ENCODE measurements at regions not wholly inside any gene's neighbourhood (a gene's known extent, or its start where the extent isn't known, plus 50 kb on each side); places are given as distances from the start of the nearest gene placed in this dataset.
"Not testable (repeated sequence)": the region's sequence is repeated elsewhere in the genome, so short reads cannot be mapped to it uniquely, and the experiment has no call there.

- DNase-seq, result no peak
- Histone ChIP-seq H2AFZ (ENCODE audit: low read length) (no peak overlapping the region), H3K4me2 (ENCODE audit: low read depth, low read length) (no peak overlapping the region), H3K4me1 (ENCODE audit: low read length) (no peaks in the 10 kb centered on the region), H3K36me3 (replicated peaks; ENCODE audit: insufficient read depth, low read length) (no peaks in the 10 kb centered on the region), H3K27me3 (replicated peaks; ENCODE audit: insufficient read depth, low read length) (no peaks in the 10 kb centered on the region), H3F3A (ENCODE audit: insufficient read depth, low read length) (no peaks in the 10 kb centered on the region), H3K4me3 (ENCODE audit: low read length) (no peak overlapping the region), H4K20me1 (ENCODE audit: insufficient read depth, low read length) (no peaks in the 10 kb centered on the region), H3K27ac (ENCODE audit: low read length) (no peak overlapping the region), H3K9me3 (replicated peaks; ENCODE audit: insufficient read depth, low read length) (no peaks in the 10 kb centered on the region), H3K9me2 (replicated peaks; ENCODE audit: insufficient read depth, low read length) (no peaks in the 10 kb centered on the region), H3K79me2 (ENCODE audit: low read length) (no peaks in the 10 kb centered on the region), H3K9ac (ENCODE audit: low read length) (no peak overlapping the region)
- TF ChIP-seq EZH2phosphoT487 (IDR thresholded peaks at IDR 0.05; ENCODE audit: low read length) (no peak), CTCF (IDR thresholded peaks at IDR 0.05; ENCODE audit: low read length) (no peak), EZH2 (optimal IDR thresholded peaks at IDR 0.05; ENCODE audit: low read depth, low read length) (no peak)
Measured at GRCh38 chr6:113719545-113719944, 137.6 kb upstream of the MARCKS start.

GRCh38 chr6:113723182-113723581 is 134.0 kb upstream of the MARCKS start:
- H3K27ac ChIP-seq (ENCODE audit: low read length), result no peak overlapping the region
- no peak for DNase-seq
- H3K4me2 ChIP-seq (ENCODE audit: low read depth, low read length), result no peak overlapping the region
- no peaks in the 10 kb centered on the region for H4K20me1 ChIP-seq (ENCODE audit: insufficient read depth, low read length)
- H3F3A ChIP-seq (ENCODE audit: insufficient read depth, low read length), result no peaks in the 10 kb centered on the region
- no peaks in the 10 kb centered on the region for H3K27me3 ChIP-seq (replicated peaks; ENCODE audit: insufficient read depth, low read length)
- H3K9ac ChIP-seq (ENCODE audit: low read length), result no peak overlapping the region
- no peaks in the 10 kb centered on the region for H3K79me2 ChIP-seq (ENCODE audit: low read length)
- H2AFZ ChIP-seq (ENCODE audit: low read length), result no peak overlapping the region
- no peaks in the 10 kb centered on the region for H3K4me1 ChIP-seq (ENCODE audit: low read length)
- TF ChIP-seq EZH2phosphoT487 (IDR thresholded peaks at IDR 0.05; ENCODE audit: low read length) (no peak), CTCF (IDR thresholded peaks at IDR 0.05; ENCODE audit: low read length) (no peak)
- no peaks in the 10 kb centered on the region for H3K36me3 ChIP-seq (replicated peaks; ENCODE audit: insufficient read depth, low read length)
- no peaks in the 10 kb centered on the region for H3K9me2 ChIP-seq (replicated peaks; ENCODE audit: insufficient read depth, low read length)
- H3K9me3 ChIP-seq (replicated peaks; ENCODE audit: insufficient read depth, low read length), result no peaks in the 10 kb centered on the region
- H3K4me3 ChIP-seq (ENCODE audit: low read length), result no peak overlapping the region

- not testable (repeated sequence) for DNase-seq; H4K20me1 ChIP-seq (ENCODE audit: insufficient read depth, low read length); H3K27ac ChIP-seq (ENCODE audit: low read length); H3K4me3 ChIP-seq (ENCODE audit: low read length); H3K27me3 ChIP-seq (replicated peaks; ENCODE audit: insufficient read depth, low read length); H2AFZ ChIP-seq (ENCODE audit: low read length); H3K79me2 ChIP-seq (ENCODE audit: low read length); H3K9me3 ChIP-seq (replicated peaks; ENCODE audit: insufficient read depth, low read length); H3K4me1 ChIP-seq (ENCODE audit: low read length); H3K9ac ChIP-seq (ENCODE audit: low read length); H3K9me2 ChIP-seq (replicated peaks; ENCODE audit: insufficient read depth, low read length); H3F3A ChIP-seq (ENCODE audit: insufficient read depth, low read length); H3K36me3 ChIP-seq (replicated peaks; ENCODE audit: insufficient read depth, low read length); H3K4me2 ChIP-seq (ENCODE audit: low read depth, low read length)
Measured at GRCh38 chr6:113724927-113725326, 132.2 kb upstream of the MARCKS start.

GRCh38 chr6:113731541-113731940 is 125.6 kb upstream of the MARCKS start:
- no peak overlapping the region for H3K4me2 ChIP-seq (ENCODE audit: low read depth, low read length)
- no peak overlapping the region for H3K27ac ChIP-seq (ENCODE audit: low read length)
- no peak overlapping the region for H2AFZ ChIP-seq (ENCODE audit: low read length)
- no peak overlapping the region for H3K4me3 ChIP-seq (ENCODE audit: low read length)
- H3K9me3 ChIP-seq (replicated peaks; ENCODE audit: insufficient read depth, low read length), result no peaks in the 10 kb centered on the region
- no peaks in the 10 kb centered on the region for H4K20me1 ChIP-seq (ENCODE audit: insufficient read depth, low read length)
- H3K4me1 ChIP-seq (ENCODE audit: low read length), result no peaks in the 10 kb centered on the region
- H3K36me3 ChIP-seq (replicated peaks; ENCODE audit: insufficient read depth, low read length), result no peaks in the 10 kb centered on the region
- H3K27me3 ChIP-seq (replicated peaks; ENCODE audit: insufficient read depth, low read length), result no peaks in the 10 kb centered on the region
- DNase-seq, result no peak
- no peaks in the 10 kb centered on the region for H3K79me2 ChIP-seq (ENCODE audit: low read length)
- H3K9ac ChIP-seq (ENCODE audit: low read length), result no peak overlapping the region
- TF ChIP-seq EZH2phosphoT487 (IDR thresholded peaks at IDR 0.05; ENCODE audit: low read length) (no peak), CTCF (IDR thresholded peaks at IDR 0.05; ENCODE audit: low read length) (no peak), EZH2 (optimal IDR thresholded peaks at IDR 0.05; ENCODE audit: low read depth, low read length) (no peak)
- no peaks in the 10 kb centered on the region for H3F3A ChIP-seq (ENCODE audit: insufficient read depth, low read length)
- no peaks in the 10 kb centered on the region for H3K9me2 ChIP-seq (replicated peaks; ENCODE audit: insufficient read depth, low read length)

Measured in MM.1S (cell line).